Right lobe of liver (tissue), 6 donors: ENCODE measurements at regions not wholly inside any gene's neighbourhood (a gene's known extent, or its start where the extent isn't known, plus 50 kb on each side); places are given as distances from the start of the nearest gene placed in this dataset.
A peak's percentile ranks its signal among the peaks of the same experiment; 100 is the strongest.

ENCODE experiments used
- ATAC-seq, 4 donors: fragments of 200-7000 bp; cut with Tn5 transposase; one replicate each; pipeline ENCODE4 v1.9.1; 2020; ENCODE audit warnings: mild to moderate bottlenecking in 4 of 4, moderate library complexity in 4 of 4
- DNase-seq, 3 donors: peaks; one replicate each; pipeline ENCODE4 v3.0.0-alpha.2; 2020
- H3K27ac ChIP-seq, 3 donors: fragments of 200-600 bp; one replicate each; pipeline ENCODE4 v1.8.0; 2022
- H3K27me3 ChIP-seq, 2 donors: fragments of 200-600 bp; one replicate each; pipeline ENCODE4 v1.8.0; 2022
- H3K36me3 ChIP-seq, 4 donors: fragments of 200-600 bp; sonication (generic) in 1 of 4; one replicate each; pipeline versions ENCODE4 v1.5.1 to v1.8.0; 2017 to 2022; ENCODE audit warnings: control low read depth in 1 of 4
- H3K4me1 ChIP-seq, 4 donors: fragments of 200-600 bp; sonication (generic) in 1 of 4; one replicate each; pipeline versions ENCODE4 v1.5.1 to v1.8.0; 2017 to 2022; ENCODE audit warnings: control low read depth in 1 of 4
- H3K4me3 ChIP-seq, 3 donors: fragments of 200-600 bp; one replicate each; pipeline ENCODE4 v1.8.0; 2022
- H3K9me3 ChIP-seq, 4 donors: fragments of 200-600 bp; sonication (generic) in 1 of 4; one replicate each; pipeline versions ENCODE4 v1.5.1 to v1.8.0; 2017 to 2022; ENCODE audit warnings: control low read depth in 1 of 4
- CTCF ChIP-seq, 4 donors: fragments of 200-600 bp in 3 of 4; fragments of 450-650 bp in 1 of 4; IDR thresholded peaks; one replicate each; pipeline versions ENCODE4 v1.5.1 to v1.8.0; 2016 to 2022; ENCODE audit warnings: antibody characterized with exemption in 4 of 4, mild to moderate bottlenecking in 2 of 4
- POLR2A ChIP-seq: fragments of 450-650 bp; IDR thresholded peaks from one replicate; pipeline ENCODE4 v1.6.1; 2017; ENCODE audit warnings: antibody characterized with exemption, mild to moderate bottlenecking
- whole genome bisulfite sequencing: methylation state at CpG from one replicate; pipeline ENCODE4 v1.1.6; 2018; ENCODE audit warnings: low coverage, low lambda C conversion rate; ENCODE audit not compliant: insufficient coverage; ENCODE audit errors: missing lambda C conversion rate; 5-methylcytosine and 5-hydroxymethylcytosine counted together
- intact Hi-C, 2 donors: fragments of 100-400 bp; cut with DNase I; formaldehyde crosslinking; loops; one replicate each; pipeline versions ENCODE4 v1.11.2 to v1.14.1; 2022
- donor health status: DM: no; HTN: yes; CAD: no.
- donor health status: DM: no; HTN: no; CAD: no.
- donor health status: DM: no; HTN: no; CAD: no.
- donor health status: DM: no; HTN: yes; CAD: no.
- donor health status: DM: no; HTN: yes; CAD: no.

- intact Hi-C loops = no loop called here
- 20% methylated on average over 1 of the region's 4 CpGs for WGBS
- no peak for ATAC-seq
Measured at GRCh38 chr6:60695232-60695631, 1590.8 kb downstream of the KHDRBS2 start.

GRCh38 chr6:60687085-60687484 lies 1598.9 kb downstream of the KHDRBS2 start:
- H3K27me3 ChIP-seq = no peaks in the 10 kb centered on the region
- DNase-seq (no peak), ATAC-seq (peak in 2 of 4 donors; percentile 74 to 75)
- WGBS = 15% methylated on average over 1 of the region's 1 CpG
- intact Hi-C loops = no loop called here
- H3K4me3 ChIP-seq = no peak overlapping the region
- no peaks in the 10 kb centered on the region for H3K36me3 ChIP-seq
- TF ChIP-seq POLR2A (no peak), CTCF (IDR thresholded peaks at IDR 0.05) (no peak)
- H3K4me1 ChIP-seq = no peaks in the 10 kb centered on the region
- H3K27ac ChIP-seq = no peak overlapping the region
- no peaks in the 10 kb centered on the region for H3K9me3 ChIP-seq

More at GRCh38 chr6:60695232-60695631, 1590.8 kb downstream of the KHDRBS2 start:
- no peak overlapping the region for H3K27ac ChIP-seq
- H3K4me1 ChIP-seq = no peaks in the 10 kb centered on the region
- no peaks in the 10 kb centered on the region for H3K9me3 ChIP-seq
- no peak overlapping the region for H3K4me3 ChIP-seq
- no peak for DNase-seq
- TF ChIP-seq CTCF (IDR thresholded peaks at IDR 0.05) (no peak), POLR2A (no peak)
- H3K36me3 ChIP-seq = no peaks in the 10 kb centered on the region
- no peaks in the 10 kb centered on the region for H3K27me3 ChIP-seq

- Histone ChIP-seq H3K4me3 (no peak overlapping the region), H3K4me1 (no peaks in the 10 kb centered on the region), H3K27ac (no peak overlapping the region), H3K27me3 (no peaks in the 10 kb centered on the region), H3K9me3 (no peaks in the 10 kb centered on the region), H3K36me3 (no peaks in the 10 kb centered on the region)
- intact Hi-C loops = no loop called here
- DNase-seq = no peak
- ATAC-seq = no peak
- TF ChIP-seq CTCF (IDR thresholded peaks at IDR 0.05) = no peak
- TF ChIP-seq POLR2A = no peak
Measured at GRCh38 chr6:60681806-60682205, 1604.2 kb downstream of the KHDRBS2 start.

GRCh38 chr6:60679175-60679574 lies 1606.8 kb downstream of the KHDRBS2 start:
- ATAC-seq = peak in 2 of 4 donors; percentile 52 to 63

More at GRCh38 chr6:60679175-60679574, 1606.8 kb downstream of the KHDRBS2 start:
- intact Hi-C loops = no loop called here
- Histone ChIP-seq H3K27me3 (no peaks in the 10 kb centered on the region), H3K4me3 (no peak overlapping the region), H3K9me3 (peaks cover 0 to 5% (median 0%) of the 10 kb centered on the region in 4 donors), H3K27ac (no peak overlapping the region), H3K36me3 (no peaks in the 10 kb centered on the region), H3K4me1 (no peaks in the 10 kb centered on the region)
- TF ChIP-seq POLR2A (no peak), CTCF (IDR thresholded peaks at IDR 0.05) (no peak)
- WGBS = 39% methylated on average over 2 of the region's 2 CpGs
- DNase-seq = no peak
